ENCODE measurements at regions not wholly inside any gene's neighbourhood (a gene's known extent, or its start where the extent isn't known, plus 50 kb on each side); places are given as distances from the start of the nearest gene placed in this dataset.

- no peak for DNase-seq
Measured at GRCh38 chr5:156232251-156232869, 94.6 kb upstream of the SGCD start.

DNA sequence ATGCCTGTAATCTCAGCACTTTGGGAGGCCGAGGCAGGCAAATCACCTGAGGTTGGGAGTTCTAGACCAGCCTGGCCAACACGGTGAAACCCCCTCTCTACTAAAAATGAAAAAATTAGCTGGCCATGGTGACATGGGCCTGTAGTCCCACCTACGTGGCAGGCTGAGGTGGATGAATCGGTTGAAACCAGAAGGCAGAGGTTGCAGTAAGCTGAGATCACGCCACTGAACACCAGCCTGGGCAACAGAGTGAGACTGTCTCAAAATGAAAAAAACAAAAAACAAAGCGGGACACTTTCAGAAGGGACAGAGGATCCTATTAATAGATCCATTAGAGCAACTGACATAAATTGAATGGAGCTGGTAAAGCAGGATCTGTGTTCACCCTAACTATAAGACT lies 89.6 kb upstream of the SGCD start:
- no peak for DNase-seq

DNA sequence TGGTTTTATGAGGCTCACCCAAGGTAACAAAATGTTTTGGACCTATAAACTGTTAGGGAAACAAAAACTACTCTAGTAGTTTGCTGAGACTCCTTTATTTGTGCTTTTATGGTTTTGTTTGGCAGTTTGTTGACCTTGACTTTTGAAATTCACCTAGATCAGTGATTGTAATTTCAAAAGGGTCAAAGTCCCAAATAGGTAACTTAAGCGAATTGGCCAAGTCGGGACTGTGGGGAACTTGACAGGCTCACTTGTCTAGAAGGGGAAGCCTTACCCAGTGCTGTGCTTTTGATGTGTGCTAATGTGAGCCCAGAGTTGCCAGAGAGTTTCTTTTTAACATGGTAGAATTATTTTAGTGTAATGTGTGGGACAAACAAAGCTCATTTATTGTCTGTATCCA lies 87.2 kb upstream of the SGCD start:
- DNase-seq: no peak

DNA sequence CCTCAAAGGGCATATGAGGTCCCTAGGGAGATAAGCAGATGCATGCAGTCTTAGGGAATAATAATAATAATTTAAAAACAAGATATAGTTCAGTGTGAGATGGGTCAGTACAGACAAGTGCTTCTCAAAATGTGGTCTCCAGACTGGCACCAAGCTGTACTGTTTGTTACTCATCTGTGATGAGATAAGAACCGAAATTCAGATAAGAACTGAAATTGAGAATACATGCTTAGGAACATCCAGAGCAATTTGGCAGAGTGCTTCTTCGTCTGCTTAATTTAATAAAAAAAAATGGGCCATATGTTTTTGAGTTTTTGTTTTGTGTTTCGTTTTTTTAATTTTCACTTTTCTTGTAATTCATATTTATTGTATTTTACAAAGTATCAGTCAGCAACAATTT lies 86.5 kb upstream of the SGCD start:
- DNase-seq: no peak

GRCh38 chr5:156241266-156241665 lies 85.7 kb upstream of the SGCD start:
- DNase-seq: no peak

DNA sequence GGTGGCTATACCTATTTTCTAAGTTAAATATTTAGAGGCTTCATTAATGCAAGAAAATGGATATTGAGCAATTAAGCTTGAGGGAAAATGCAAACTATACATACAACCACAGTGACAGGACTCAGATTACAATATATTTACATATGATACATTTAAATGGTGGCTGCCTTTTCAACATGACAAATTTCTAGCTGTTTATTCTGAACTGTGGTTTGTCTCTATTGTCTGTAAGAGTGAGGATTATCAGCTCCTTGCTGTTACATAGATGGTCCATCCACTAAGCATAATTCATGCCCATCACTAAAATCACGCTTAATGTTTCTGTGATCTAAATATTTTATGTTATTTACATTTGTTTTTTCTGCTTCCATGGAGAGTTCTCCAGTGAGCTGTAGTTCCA lies 81.1 kb upstream of the SGCD start:
- DNase-seq: no peak

DNA sequence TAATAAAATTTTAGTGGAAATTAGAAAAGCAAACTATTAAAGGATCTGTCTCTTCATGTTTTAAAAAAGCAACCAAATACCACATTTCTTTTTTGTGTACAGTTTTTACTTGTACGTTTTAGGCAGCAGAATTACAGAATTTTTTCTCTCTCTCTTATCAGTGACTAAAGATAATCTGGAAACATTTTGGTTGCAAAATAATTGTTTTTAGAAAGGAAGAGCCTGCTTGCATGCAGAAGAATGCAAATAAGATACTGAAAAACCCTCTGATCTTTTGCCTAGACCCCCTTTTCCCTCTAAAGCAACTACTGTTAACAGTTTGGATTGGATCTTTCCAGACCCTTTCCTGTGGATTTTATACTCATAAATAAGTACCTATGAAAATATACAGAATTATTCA lies 75.9 kb upstream of the SGCD start:
- no peak for DNase-seq

DNA sequence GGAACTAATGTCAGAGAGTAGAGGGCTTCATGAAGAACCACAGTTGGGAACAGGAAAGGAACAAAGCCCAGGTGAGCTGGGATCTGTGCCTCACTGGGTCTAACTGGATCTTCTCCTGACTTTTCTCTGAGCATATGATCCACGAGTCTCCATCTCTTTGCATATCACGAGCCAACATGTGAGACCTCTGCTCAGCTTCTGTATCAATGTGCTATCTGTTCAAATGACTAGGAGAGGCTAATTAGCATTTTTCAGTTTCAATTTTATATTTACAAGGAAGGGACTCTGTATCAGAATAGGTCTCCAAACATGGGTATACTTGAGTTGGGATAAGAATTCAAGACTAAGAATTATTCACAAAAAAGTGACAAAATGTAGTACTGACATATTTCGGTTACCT lies 73.8 kb upstream of the SGCD start:
- DNase-seq: no peak

- no peak for DNase-seq
Measured at GRCh38 chr5:156254196-156254595, 72.8 kb upstream of the SGCD start.

DNA sequence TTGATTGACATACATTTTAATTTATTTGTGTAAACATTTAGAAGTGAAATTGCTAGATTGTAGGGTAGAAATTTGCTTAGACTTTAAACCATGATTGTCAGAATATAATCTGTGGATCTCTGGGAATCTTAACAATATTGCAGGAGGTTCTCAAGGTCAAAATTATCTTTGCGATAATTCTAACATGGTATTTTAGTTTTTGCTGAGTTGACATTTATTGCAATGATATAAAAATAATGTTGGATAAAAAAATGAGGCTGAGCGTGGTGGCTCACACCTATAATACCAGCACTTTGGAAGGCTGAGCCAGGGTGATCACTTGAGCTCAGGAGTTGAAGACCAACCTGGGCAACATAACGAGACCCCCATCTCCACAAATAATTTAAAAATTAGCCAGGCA lies 70.3 kb upstream of the SGCD start:
- DNase-seq: no peak

DNA sequence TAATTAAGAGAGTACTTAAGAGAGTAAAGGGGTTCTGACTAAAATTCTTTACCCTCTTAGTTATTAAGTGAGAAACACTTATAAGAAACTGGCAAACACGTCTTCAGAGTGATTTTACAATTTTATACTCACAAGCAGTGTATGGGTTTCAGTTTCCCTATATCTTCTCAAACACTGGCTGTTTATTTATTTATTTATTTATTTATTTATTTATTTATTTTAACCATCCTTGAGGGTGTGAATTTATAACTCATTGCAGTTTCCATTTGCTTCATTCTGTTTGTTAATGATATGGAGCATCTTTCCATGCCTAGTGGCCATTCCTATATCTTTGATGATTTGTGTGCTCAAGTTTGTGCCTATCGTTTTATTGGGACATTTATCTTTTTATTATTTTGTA lies 68.0 kb upstream of the SGCD start:
- DNase-seq: no peak

DNA sequence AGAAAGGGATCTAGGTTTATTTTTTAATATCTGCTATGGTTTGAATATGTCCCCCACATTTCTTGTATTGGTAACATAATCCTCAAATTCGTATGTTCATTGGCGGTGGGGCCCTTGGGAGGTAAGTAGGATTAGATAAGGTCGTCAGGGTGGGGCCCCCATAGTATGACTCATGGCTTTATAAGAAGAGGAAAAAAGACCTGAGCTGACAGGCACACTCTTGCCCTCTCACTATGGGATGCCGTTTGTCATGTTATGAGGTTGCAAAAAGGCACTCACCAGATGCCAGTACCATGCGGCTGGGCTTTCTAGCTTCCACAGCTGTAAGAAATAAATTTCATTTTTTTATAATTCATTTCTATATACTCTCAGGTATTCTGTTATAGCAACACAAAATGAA lies 67.3 kb upstream of the SGCD start:
- no peak for DNase-seq

DNA sequence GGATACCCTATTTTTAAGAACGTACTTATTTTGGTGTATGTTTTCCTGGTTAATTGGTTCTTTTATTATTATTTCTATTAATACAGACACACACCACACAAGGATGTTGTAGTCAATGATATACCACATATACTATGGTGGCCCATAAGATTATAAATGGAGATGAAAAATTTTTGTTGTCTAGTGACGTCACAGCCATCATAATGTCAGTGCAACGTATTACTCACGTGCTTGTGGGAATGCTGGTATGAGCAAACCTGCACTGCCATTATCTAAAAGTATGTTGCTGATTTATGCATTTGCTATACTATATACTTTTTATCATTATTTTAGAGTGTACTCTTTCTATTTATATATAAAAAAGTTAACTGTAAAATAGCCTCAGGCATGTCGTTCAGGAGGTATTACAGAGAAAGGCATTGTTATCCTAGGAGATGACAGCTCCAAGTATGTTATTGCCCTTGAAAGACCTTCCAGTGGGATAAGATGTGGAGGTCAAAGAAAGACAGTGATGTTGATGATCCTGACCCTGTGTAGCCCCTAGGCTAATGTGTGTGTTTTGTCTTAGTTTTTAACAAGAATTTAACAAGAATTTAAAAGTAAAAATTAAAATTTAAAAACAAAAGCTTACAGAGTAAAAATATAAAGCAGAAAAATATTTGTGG lies 65.6 kb upstream of the SGCD start:
- DNase-seq: no peak

DNA sequence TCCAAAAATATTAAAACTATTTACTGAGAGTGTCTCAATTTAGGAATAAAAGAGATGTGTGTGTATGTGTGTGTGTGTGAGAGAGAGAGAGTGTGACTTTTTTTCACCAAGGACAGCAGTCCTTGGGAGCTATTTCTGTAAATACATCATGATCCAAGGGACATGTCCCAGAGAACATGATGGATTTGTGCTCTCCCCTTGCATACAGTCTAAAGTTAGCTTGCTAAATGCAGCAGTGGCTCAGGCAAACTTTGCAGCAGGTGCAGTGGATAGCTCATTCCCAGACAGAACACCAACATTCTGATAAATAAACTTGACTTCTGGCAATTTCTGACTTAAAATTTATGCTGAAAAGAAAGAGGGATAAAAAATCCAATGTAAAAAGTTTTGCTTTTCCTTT lies 55.4 kb upstream of the SGCD start:
- no peak for DNase-seq

- no peak for DNase-seq
Measured at GRCh38 chr5:156272139-156272538, 54.8 kb upstream of the SGCD start.

DNA sequence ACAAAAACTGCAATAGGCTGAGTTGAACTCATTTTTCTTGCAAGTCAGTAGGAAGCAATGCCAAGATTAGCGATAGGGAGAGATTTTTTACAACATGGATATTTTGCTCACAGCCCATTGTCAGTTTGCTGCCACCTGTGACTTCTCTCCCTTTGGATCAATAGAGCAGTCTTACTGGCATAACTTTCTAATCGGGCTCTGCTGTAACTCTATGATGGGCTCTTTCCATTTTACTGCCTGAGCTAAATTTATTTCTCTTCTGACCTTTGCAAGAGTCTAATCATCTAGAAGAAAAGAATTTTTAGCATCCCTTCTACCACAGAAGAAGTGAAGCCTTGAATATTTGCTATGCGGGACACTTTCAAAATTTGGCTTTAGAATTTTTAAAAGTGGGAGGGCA lies 53.6 kb upstream of the SGCD start:
- no peak for DNase-seq

GRCh38 chr5:156274453-156274852 lies 52.5 kb upstream of the SGCD start:
- DNase-seq: no peak
